ENCODE measurements at regions not wholly inside any gene's neighbourhood (a gene's known extent, or its start where the extent isn't known, plus 50 kb on each side); places are given as distances from the start of the nearest gene placed in this dataset.

GRCh38 chr4:162909952-162910351 is 256.7 kb downstream of the NAF1 start:
- TF ChIP-seq CTCF (IDR thresholded peaks at IDR 0.05) = no peak
- no peak for TF ChIP-seq POLR2A (IDR thresholded peaks at IDR 0.05)

Measured in uterus (tissue), 2 donors.